ENCODE measurements at regions not wholly inside any gene's neighbourhood (a gene's known extent, or its start where the extent isn't known, plus 50 kb on each side); places are given as distances from the start of the nearest gene placed in this dataset.

GRCh38 chrX:122440832-122441231 is 743.2 kb upstream of the GRIA3 start:
- no peak for TF ChIP-seq CTCF (IDR thresholded peaks at IDR 0.05)
- no peak for TF ChIP-seq EP300 (IDR thresholded peaks at IDR 0.05)
- TF ChIP-seq POLR2AphosphoS5 (IDR thresholded peaks at IDR 0.05): no peak
- TF ChIP-seq POLR2A (IDR thresholded peaks at IDR 0.05): no peak
